ENCODE measurements at regions not wholly inside any gene's neighbourhood (a gene's known extent, or its start where the extent isn't known, plus 50 kb on each side); places are given as distances from the start of the nearest gene placed in this dataset.

DNA sequence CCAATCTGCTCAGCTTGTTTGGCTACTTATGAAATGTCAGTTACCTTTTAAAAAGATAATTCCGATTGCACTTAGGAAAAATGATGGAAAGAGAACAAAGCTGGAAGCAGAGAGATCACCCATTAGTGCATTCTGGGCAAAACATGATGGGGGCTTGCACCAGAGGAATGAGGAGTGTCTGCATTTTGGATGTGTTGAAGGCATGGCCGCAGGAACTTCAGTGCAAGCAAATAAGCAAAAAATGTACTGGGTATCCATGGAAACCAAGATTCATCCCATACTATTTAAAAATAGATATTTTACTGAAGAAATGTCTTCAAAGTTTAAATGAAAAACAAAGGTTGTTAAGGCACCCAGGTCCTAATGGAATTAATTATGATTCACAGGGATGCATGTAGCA, 655.0 kb downstream of the POM121L12 start:
- no peak for TF ChIP-seq REST (IDR thresholded peaks at IDR 0.05; ENCODE audit: insufficient read depth in 1 of 2, low read depth in 2 of 2, low read length in 2 of 2)
- TF ChIP-seq POLR2AphosphoS5 (IDR thresholded peaks at IDR 0.05; ENCODE audit: low read depth, low read length), result no peak

All from PFSK-1 (cell line).